ENCODE measurements at regions not wholly inside any gene's neighbourhood (a gene's known extent, or its start where the extent isn't known, plus 50 kb on each side); places are given as distances from the start of the nearest gene placed in this dataset.

- no peak for TF ChIP-seq SMAD4 (CRISPR knock-in tag; IDR thresholded peaks at IDR 0.05)
- TF ChIP-seq E2F4 (CRISPR knock-in tag; IDR thresholded peaks at IDR 0.05; ENCODE audit: borderline replicate concordance, low read depth), result no peak
- TF ChIP-seq ZNF263 (CRISPR knock-in tag; IDR thresholded peaks at IDR 0.05; ENCODE audit: low read depth), result no peak
- TF ChIP-seq ESRRA (CRISPR knock-in tag; IDR thresholded peaks at IDR 0.05; ENCODE audit: borderline replicate concordance), result no peak
- TF ChIP-seq ZNF416 (CRISPR knock-in tag; IDR thresholded peaks at IDR 0.05), result no peak
- no peak for TF ChIP-seq CTCF (IDR thresholded peaks at IDR 0.05)
Observed at GRCh38 chr20:47868744-47869143, 83.5 kb upstream of the SULF2 start (continued).

GRCh38 chr20:47868236-47868635, 83.0 kb upstream of the SULF2 start:
- Mint-ChIP-seq H3K27me3 (ENCODE audit: low read depth) (no peaks in the 10 kb centered on the region), H3K4me1 (0 out of 2 replicates have a peak, but pooled peaks cover 7% of the 10 kb centered on the region), H3K27ac (no peak overlapping the region), H3K4me3 (no peak overlapping the region), H3K36me3 (no peaks in the 10 kb centered on the region), H3K9me3 (peaks cover under 1% of the 10 kb centered on the region)
- DNase-seq (ENCODE audit: low spot score), result no peak
- ChIA-PET POLR2A (no interaction called here), CTCF (no interaction called here)
- TF ChIP-seq IRF1 (CRISPR knock-in tag; IDR thresholded peaks at IDR 0.05), result no peak
- no peak for TF ChIP-seq SMAD4 (CRISPR knock-in tag; IDR thresholded peaks at IDR 0.05)
- TF ChIP-seq SMAD3 (CRISPR knock-in tag; IDR thresholded peaks at IDR 0.05; ENCODE audit: borderline replicate concordance), result no peak
- no peak for TF ChIP-seq PRDM15 (CRISPR knock-in tag; IDR thresholded peaks at IDR 0.05)
- no peak for TF ChIP-seq HMGA2 (CRISPR knock-in tag; IDR thresholded peaks at IDR 0.05)
- no peak for TF ChIP-seq TCF7 (CRISPR knock-in tag; IDR thresholded peaks at IDR 0.05; ENCODE audit: low read depth)
- TF ChIP-seq PRRX2 (CRISPR knock-in tag; IDR thresholded peaks at IDR 0.05), result no peak
- ATAC-seq, result no peak

GRCh38 chr20:47867831-47868230, 82.5 kb upstream of the SULF2 start:
- Mint-ChIP-seq H3K36me3 (no peaks in the 10 kb centered on the region), H3K4me3 (no peak overlapping the region)
- CTCF ChIA-PET, result no interaction called here

More at GRCh38 chr20:47867831-47868230, 82.5 kb upstream of the SULF2 start:
- DNase-seq (ENCODE audit: low spot score) (no peak), ATAC-seq (no peak)
- Mint-ChIP-seq H3K9me3 (peaks cover 5% of the 10 kb centered on the region), H3K27ac (no peak overlapping the region), H3K4me1 (0 out of 2 replicates have a peak, but pooled peaks cover 7% of the 10 kb centered on the region), H3K27me3 (ENCODE audit: low read depth) (no peaks in the 10 kb centered on the region)
- POLR2A ChIA-PET, result no interaction called here
- no peak for TF ChIP-seq GRHL2 (CRISPR knock-in tag; IDR thresholded peaks at IDR 0.05; ENCODE audit: insufficient replicate concordance, severe bottlenecking)
- no peak for TF ChIP-seq ZNF281 (CRISPR knock-in tag; IDR thresholded peaks at IDR 0.05)
